Erythroblast (primary cell): ENCODE measurements at regions not wholly inside any gene's neighbourhood (a gene's known extent, or its start where the extent isn't known, plus 50 kb on each side); places are given as distances from the start of the nearest gene placed in this dataset.

Experiments used
- GATA1 ChIP-seq: IDR thresholded peaks from 2 replicates; pipeline ENCODE4 v1.6.1; 2011; ENCODE audit warnings: low read depth, mild to moderate bottlenecking, control low read depth, low read length, moderate library complexity
- POLR2A ChIP-seq: IDR thresholded peaks from 2 replicates; pipeline ENCODE4 v1.6.1; 2011; ENCODE audit warnings: mild to moderate bottlenecking, low read length

DNA sequence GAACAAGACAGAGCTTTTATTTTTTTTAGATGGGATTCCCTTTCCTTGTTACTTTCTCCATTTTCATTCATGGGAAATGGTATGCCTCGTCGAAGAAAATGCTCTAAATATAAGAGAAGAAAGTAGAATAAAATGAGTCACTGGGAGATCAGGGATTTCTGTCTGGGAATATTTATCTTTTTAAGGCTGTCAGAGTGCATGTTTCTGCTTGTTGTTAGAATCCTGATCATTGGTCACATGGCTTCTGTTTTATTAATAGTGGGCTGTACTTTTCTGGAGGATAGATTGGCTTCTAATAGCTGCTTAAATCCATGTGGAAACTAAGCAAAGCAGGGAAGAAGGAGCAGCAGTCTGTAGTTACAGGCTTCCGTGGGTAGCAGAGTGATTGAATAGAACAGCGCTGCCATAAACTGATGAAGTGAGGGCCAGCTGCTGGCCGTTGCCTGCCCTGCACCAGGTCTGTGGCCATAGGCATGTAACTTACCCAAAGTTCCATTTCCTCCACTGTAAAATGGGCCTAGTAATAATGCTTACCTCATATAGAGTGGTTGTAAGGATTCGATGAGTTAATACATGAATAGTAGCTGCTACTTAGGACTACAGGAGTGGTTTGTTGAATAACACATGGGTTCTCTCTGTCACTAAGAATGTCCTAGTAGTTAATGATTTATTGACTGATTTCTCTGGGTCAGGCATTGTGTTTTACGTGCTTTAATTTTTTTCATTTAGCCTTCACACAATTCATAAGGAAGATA is 289.9 kb downstream of the SATB1 start:
- no peak for TF ChIP-seq POLR2A
- no peak for TF ChIP-seq GATA1
